Esophagus muscularis mucosa (tissue), 3 donors: ENCODE measurements at regions not wholly inside any gene's neighbourhood (a gene's known extent, or its start where the extent isn't known, plus 50 kb on each side); places are given as distances from the start of the nearest gene placed in this dataset.

Experiments
- CTCF ChIP-seq, 3 experiments: fragments of 200-600 bp in 2 of 3; fragments of 450-650 bp in 1 of 3; sonication (generic) in 2 of 3; IDR thresholded peaks; one replicate each; pipeline ENCODE4 v1.5.1; 2017 to 2019; ENCODE audit warnings: antibody characterized with exemption in 3 of 3, mild to moderate bottlenecking in 2 of 3, moderate library complexity in 1 of 3
- POLR2A ChIP-seq: fragments of 450-650 bp; IDR thresholded peaks from one replicate; pipeline ENCODE4 v1.6.1; 2017; ENCODE audit warnings: antibody characterized with exemption, moderate library complexity, mild to moderate bottlenecking, low read depth
- POLR2AphosphoS5 ChIP-seq, 2 donors: sonication (generic); formaldehyde crosslinking; IDR thresholded peaks; one replicate each; pipeline ENCODE4 v1.6.1; 2017; ENCODE audit warnings: antibody characterized with exemption in 2 of 2

- TF ChIP-seq CTCF (IDR thresholded peaks at IDR 0.05): no peak
- TF ChIP-seq POLR2A: no peak
- no peak for TF ChIP-seq POLR2AphosphoS5 (IDR thresholded peaks at IDR 0.05)
Observed at GRCh38 chr2:21203976-21204375, 80.2 kb downstream of the TDRD15 start.
